ENCODE measurements at regions not wholly inside any gene's neighbourhood (a gene's known extent, or its start where the extent isn't known, plus 50 kb on each side); places are given as distances from the start of the nearest gene placed in this dataset.

- no peak for TF ChIP-seq CTCF (IDR thresholded peaks at IDR 0.05; ENCODE audit: insufficient read depth, low read depth, low read length)
- H3K4me3 ChIP-seq (ENCODE audit: low read depth, low read length): no peak overlapping the region
- no peaks in the 10 kb centered on the region for H3K36me3 ChIP-seq (ENCODE audit: control insufficient read depth, insufficient read depth, low read length)
- no peak for DNase-seq (ENCODE audit: low read depth)
- CTCF ChIA-PET: no interaction called here
- POLR2A ChIA-PET: no interaction called here
- no peaks in the 10 kb centered on the region for H3K27me3 ChIP-seq (ENCODE audit: control insufficient read depth, insufficient read depth, low read length)
These were observed 340.3 kb downstream of the SEC16B start for GRCh38 chr1:177629526-177629925.

- POLR2A ChIA-PET: no interaction called here
- H3K4me3 ChIP-seq (ENCODE audit: low read depth, low read length): no peak overlapping the region
- CTCF ChIA-PET: no interaction called here
- H3K36me3 ChIP-seq (ENCODE audit: control insufficient read depth, insufficient read depth, low read length): no peaks in the 10 kb centered on the region
- no peaks in the 10 kb centered on the region for H3K27me3 ChIP-seq (ENCODE audit: control insufficient read depth, insufficient read depth, low read length)
- TF ChIP-seq CTCF (IDR thresholded peaks at IDR 0.05; ENCODE audit: insufficient read depth, low read depth, low read length): no peak
- no peak for DNase-seq (ENCODE audit: low read depth)
These were observed 342.5 kb downstream of the SEC16B start for GRCh38 chr1:177627148-177627910.

GRCh38 chr1:177620636-177621190 lies 349.1 kb downstream of the SEC16B start:
- Histone ChIP-seq H3K4me3 (ENCODE audit: low read depth, low read length) (no peak overlapping the region), H3K36me3 (ENCODE audit: control insufficient read depth, insufficient read depth, low read length) (no peaks in the 10 kb centered on the region), H3K27me3 (ENCODE audit: control insufficient read depth, insufficient read depth, low read length) (no peaks in the 10 kb centered on the region)
- no peak for DNase-seq (ENCODE audit: low read depth)
- ChIA-PET CTCF (no interaction called here), POLR2A (no interaction called here)
- TF ChIP-seq CTCF (IDR thresholded peaks at IDR 0.05; ENCODE audit: insufficient read depth, low read depth, low read length): no peak

GRCh38 chr1:177615251-177615650 lies 354.6 kb downstream of the SEC16B start:
- TF ChIP-seq CTCF (IDR thresholded peaks at IDR 0.05; ENCODE audit: insufficient read depth, low read depth, low read length): no peak
- no peaks in the 10 kb centered on the region for H3K27me3 ChIP-seq (ENCODE audit: control insufficient read depth, insufficient read depth, low read length)

GRCh38 chr1:177611402-177611801 lies 358.5 kb downstream of the SEC16B start:
- no peak for DNase-seq (ENCODE audit: low read depth)
- CTCF ChIA-PET: no interaction called here

More at GRCh38 chr1:177615251-177615650, 354.6 kb downstream of the SEC16B start:
- DNase-seq (ENCODE audit: low read depth): no peak
- H3K4me3 ChIP-seq (ENCODE audit: low read depth, low read length): no peak overlapping the region
- CTCF ChIA-PET: interaction anchor here (0.6 to 0.7 kb wide), 2 partner anchors 342 to 732 kb away, joined by 3 to 4 read pairs; no protein-coding TSS in a partner anchor
- POLR2A ChIA-PET: no interaction called here
- no peaks in the 10 kb centered on the region for H3K36me3 ChIP-seq (ENCODE audit: control insufficient read depth, insufficient read depth, low read length)

More at GRCh38 chr1:177611402-177611801, 358.5 kb downstream of the SEC16B start:
- TF ChIP-seq CTCF (IDR thresholded peaks at IDR 0.05; ENCODE audit: insufficient read depth, low read depth, low read length): no peak
- Histone ChIP-seq H3K4me3 (ENCODE audit: low read depth, low read length) (no peak overlapping the region), H3K36me3 (ENCODE audit: control insufficient read depth, insufficient read depth, low read length) (no peaks in the 10 kb centered on the region), H3K27me3 (ENCODE audit: control insufficient read depth, insufficient read depth, low read length) (no peaks in the 10 kb centered on the region)
- POLR2A ChIA-PET: no interaction called here
